HG02642 (cell line): ENCODE measurements at regions not wholly inside any gene's neighbourhood (a gene's known extent, or its start where the extent isn't known, plus 50 kb on each side); places are given as distances from the start of the nearest gene placed in this dataset.
"Not testable (repeated sequence)": the region's sequence is repeated elsewhere in the genome, so short reads cannot be mapped to it uniquely, and the experiment has no call there.

Source experiments
- ATAC-seq: cut with Tn5 transposase; IDR thresholded peaks from one replicate; pipeline ENCODE4 v1.9.1; 2021; ENCODE audit warnings: mild to moderate bottlenecking; ENCODE audit not compliant: unreplicated experiment, poor library complexity

- ATAC-seq: no peak
These were observed 435.6 kb upstream of the CHRM3 start for GRCh38 chr1:238950784-238951183.

GRCh38 chr1:238950017-238950416, 436.4 kb upstream of the CHRM3 start:
- ATAC-seq: no peak

GRCh38 chr1:238944028-238944427, 442.3 kb upstream of the CHRM3 start:
- ATAC-seq: no peak

GRCh38 chr1:238927899-238928298, 458.5 kb upstream of the CHRM3 start:
- ATAC-seq: no peak

GRCh38 chr1:238916828-238917227, 469.5 kb upstream of the CHRM3 start:
- no peak for ATAC-seq

DNA sequence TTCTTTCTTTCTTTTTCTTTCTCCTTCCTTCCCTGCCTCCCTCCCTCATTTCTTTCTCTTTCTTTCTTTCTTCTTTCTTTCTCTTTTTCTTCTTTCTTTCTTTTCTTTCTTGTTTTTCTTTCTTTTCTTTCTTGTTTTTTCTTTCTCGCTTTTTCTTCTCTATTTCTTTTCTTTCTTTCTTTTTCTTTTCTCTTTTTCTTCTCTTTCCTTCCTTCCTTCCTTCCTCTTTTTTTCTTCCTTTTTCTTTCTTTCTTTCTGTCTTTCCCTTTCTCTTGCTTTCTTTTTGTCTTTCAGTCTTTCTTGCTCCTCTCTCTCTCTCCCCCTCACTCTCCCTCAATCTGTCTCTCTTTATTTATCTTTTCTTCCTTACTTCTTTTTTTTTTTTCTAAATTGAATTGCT, 472.0 kb upstream of the CHRM3 start:
- no peak for ATAC-seq

DNA sequence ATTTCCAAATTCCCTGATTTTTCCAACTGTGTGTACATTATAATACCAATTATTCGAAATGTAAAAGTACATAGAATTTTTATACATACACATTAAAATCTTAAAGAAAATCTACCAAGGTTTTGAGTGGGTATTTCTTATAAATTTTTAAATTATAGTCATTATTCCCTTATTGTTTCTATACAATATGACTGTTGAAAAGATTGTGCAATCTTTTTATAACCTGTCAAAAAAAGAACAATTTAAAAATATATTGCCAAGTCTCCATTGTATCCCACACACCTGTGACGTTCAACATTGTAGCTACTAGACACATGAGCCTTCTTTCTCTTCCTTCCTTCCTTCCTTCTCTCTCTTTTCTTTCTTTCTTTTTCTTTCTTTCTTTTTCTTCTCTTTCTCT, 473.2 kb upstream of the CHRM3 start:
- ATAC-seq: no peak

GRCh38 chr1:238912148-238912547, 474.2 kb upstream of the CHRM3 start:
- ATAC-seq: no peak

- not testable (repeated sequence) for ATAC-seq
These were observed 483.6 kb upstream of the CHRM3 start for GRCh38 chr1:238902752-238903151.

- no peak for ATAC-seq
These were observed 486.0 kb upstream of the CHRM3 start for GRCh38 chr1:238900334-238900865.

GRCh38 chr1:238898856-238899255, 487.5 kb upstream of the CHRM3 start:
- ATAC-seq: no peak

DNA sequence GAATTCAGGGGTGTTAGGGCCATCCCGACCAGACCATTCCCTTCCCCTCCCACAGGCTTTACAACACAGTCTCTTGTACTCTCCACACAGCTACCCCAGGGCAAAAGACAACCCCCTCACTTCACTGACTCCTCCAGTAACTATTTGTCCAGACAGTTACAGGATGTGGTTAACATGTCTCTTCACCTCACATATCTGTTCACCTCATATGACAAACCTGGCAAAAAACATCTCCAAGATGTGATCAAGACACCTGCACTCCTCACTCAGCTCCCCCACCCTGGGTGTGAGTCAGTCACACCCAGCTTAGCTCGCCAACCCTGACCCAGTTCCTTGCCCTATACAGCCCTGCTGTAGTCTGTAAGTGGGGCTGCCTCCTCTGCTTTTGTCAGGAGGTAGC, 490.5 kb upstream of the CHRM3 start:
- no peak for ATAC-seq

- ATAC-seq: no peak
These were observed 493.8 kb upstream of the CHRM3 start for GRCh38 chr1:238892612-238893011.

DNA sequence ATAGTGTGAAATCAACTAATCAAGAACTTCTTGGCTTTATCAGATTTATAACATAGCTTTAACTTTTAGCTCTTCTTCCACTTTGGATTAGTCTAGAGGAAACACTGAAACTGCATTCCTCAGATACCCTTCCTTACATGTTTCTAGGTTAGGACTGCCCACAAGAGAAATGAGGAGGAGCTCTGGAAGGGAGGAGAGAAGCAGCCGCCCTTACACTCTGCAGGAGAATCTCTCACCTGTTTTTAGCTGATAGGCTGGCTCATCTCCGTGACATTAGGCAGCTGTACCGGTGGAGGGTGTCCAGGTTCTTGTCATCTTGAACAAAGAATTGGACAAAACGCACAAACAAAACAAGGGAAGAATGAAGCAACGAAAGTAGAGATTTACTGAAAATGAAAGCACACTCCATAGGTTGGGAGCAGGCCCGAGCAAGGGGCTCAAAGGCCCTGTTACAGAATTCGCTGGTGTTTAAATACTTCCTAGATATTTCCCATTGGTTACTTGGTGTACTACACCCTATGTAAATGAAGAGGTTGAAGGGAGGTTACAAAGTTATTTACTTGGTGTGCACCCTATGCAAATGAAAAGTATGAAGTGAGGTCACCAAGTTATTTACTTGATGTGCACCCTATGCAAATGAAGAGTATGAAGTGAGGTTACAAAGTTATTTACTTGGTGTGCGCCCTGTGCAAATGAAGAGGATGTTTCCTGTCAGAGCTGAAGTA, 524.9 kb upstream of the CHRM3 start:
- no peak for ATAC-seq

DNA sequence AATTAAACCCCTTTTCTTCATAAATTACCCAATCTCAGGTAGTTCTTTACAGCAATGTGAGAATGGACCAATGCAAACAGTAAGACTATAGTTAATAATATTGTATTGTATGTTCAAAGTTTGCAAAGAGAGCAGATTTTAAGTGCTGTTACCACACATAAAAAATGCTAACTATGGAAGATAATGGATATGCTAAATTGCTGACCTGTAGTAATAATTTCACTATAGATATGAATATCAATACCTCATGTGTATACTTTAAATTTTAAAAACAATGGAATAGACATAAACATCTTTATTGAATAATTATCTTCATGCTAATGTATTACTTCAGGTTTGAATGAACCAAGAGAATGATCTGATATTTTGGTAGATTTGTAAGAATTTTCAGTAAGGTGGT, 552.4 kb upstream of the CHRM3 start:
- no peak for ATAC-seq

GRCh38 chr1:238832106-238832505, 554.3 kb upstream of the CHRM3 start:
- no peak for ATAC-seq

DNA sequence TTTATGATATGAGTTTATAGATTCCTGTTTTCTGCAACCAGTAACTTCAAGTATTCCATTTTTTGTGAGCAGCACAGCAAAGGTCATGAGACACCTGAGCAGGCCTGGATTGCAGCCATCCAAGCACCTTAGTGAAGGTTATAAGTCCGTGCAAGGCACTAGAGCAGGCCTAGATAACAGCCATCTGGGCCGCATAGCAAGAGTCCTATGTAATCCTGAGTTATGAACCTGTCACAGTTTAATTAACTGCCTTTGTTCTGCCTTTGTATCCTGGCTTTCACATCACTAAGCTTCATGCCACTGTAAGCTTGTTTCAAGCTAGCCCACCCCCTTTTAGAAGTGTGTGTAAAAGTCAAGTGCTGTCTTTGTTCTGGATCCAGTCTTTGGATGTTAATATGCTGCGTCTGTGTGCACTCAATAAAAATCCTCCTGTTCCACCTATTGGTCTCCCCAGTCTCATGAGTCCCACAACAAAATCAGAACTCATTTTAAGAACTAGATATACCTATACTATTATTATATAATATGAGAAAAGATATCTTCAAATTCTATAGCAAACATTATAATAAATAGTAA, 556.2 kb upstream of the CHRM3 start:
- ATAC-seq: no peak

DNA sequence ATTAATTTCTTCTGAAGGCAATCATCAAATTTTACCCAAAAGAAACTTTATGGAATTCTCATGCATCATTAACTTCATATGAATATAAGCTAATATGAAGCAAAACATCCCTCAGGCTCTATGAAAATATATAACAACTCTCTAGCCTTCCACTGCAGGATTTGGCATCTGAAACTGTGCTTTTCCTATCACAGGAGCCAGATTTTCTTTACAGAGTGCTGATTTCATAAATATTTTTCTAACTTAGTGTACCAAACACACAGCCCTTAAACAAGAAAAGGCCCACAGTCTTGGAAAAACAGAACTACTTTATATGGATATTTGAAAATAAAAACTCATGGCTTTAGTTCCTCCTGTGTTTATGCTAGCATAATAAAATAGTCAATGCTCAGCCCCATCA, 559.5 kb upstream of the CHRM3 start:
- ATAC-seq: no peak

GRCh38 chr1:238823416-238823815, 563.0 kb upstream of the CHRM3 start:
- no peak for ATAC-seq

DNA sequence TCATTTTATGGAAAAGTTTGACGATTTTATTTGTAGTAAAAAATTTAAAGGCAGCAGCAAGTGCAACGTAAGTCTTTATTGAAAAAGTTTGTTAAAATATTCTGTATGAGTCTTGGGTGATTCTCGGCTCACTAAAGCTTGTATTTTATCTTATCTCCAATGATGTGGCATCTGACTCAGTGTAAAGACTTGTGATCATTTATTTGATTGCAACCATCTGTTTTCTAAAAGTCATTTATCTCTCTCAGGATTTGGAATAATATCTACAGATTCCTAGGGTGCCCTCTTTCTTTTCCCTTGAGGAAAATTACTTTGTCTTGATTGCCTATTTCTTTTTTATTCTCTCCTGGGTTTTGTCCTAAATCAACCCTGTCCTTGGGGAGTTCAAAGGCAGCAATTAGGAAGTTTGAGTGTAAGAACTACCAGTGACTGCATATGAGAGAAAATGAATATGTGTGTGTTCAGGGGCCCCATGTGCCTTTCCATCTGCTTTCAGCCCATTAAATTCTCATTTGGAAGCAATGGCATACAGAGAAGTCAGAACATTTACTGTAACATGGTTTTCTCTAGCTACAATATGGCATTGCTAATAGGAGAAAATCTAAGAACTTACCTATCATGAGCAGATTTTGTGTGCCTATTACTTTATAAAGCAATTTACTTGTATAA, 575.0 kb upstream of the CHRM3 start:
- no peak for ATAC-seq

DNA sequence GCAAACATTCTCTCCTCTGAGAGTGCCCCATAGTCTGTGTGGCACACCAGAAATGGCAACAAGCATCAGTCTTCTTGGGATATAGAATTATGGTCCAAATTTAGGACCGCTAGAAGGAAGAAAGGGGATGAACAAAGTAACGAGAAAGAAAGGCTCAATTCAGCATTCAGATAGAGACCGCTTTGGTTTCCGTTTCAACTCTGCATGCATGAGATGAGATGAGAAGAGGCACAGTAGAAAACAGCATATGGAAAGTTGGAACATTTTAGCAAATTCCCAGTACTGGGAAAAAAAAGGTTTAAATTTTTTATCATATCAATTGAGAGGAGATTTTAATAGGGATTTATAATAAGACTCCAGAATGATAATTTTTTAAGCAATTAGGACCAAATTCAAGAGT, 595.5 kb upstream of the CHRM3 start:
- ATAC-seq: no peak
